ENCODE measurements at regions not wholly inside any gene's neighbourhood (a gene's known extent, or its start where the extent isn't known, plus 50 kb on each side); places are given as distances from the start of the nearest gene placed in this dataset.
"Not testable (repeated sequence)": the region's sequence is repeated elsewhere in the genome, so short reads cannot be mapped to it uniquely, and the experiment has no call there.

- no peak for DNase-seq (ENCODE audit: low spot score)
Observed at GRCh38 chr14:71328183-71328582, 420.9 kb downstream of the PCNX1 start.

GRCh38 chr14:71328954-71329353 lies 421.7 kb downstream of the PCNX1 start:
- DNase-seq (ENCODE audit: low spot score): no peak

- DNase-seq (ENCODE audit: low spot score): no peak
Observed at GRCh38 chr14:71331403-71331802, 424.1 kb downstream of the PCNX1 start.

GRCh38 chr14:71332476-71332875 lies 425.2 kb downstream of the PCNX1 start:
- DNase-seq (ENCODE audit: low spot score): no peak

- DNase-seq (ENCODE audit: low spot score): no peak
Observed at GRCh38 chr14:71333705-71334104, 426.4 kb downstream of the PCNX1 start.

GRCh38 chr14:71336489-71337192 lies 429.4 kb downstream of the PCNX1 start:
- no peak for DNase-seq (ENCODE audit: low spot score)

GRCh38 chr14:71338153-71338552 lies 430.9 kb downstream of the PCNX1 start:
- no peak for DNase-seq (ENCODE audit: low spot score)

- no peak for DNase-seq (ENCODE audit: low spot score)
Observed at GRCh38 chr14:71339650-71340415, 432.6 kb downstream of the PCNX1 start.

- DNase-seq (ENCODE audit: low spot score): no peak
Observed at GRCh38 chr14:71341156-71341555, 433.9 kb downstream of the PCNX1 start.

GRCh38 chr14:71343724-71344123 lies 436.5 kb downstream of the PCNX1 start:
- DNase-seq (ENCODE audit: low spot score): no peak

- DNase-seq (ENCODE audit: low spot score): no peak
Observed at GRCh38 chr14:71344506-71344905, 437.2 kb downstream of the PCNX1 start.

GRCh38 chr14:71346685-71347084 lies 439.4 kb downstream of the PCNX1 start:
- no peak for DNase-seq (ENCODE audit: low spot score)

GRCh38 chr14:71348394-71348793 lies 441.1 kb downstream of the PCNX1 start:
- peak; percentile 17 for DNase-seq (ENCODE audit: low spot score)

GRCh38 chr14:71348817-71349216 lies 441.6 kb downstream of the PCNX1 start:
- DNase-seq (ENCODE audit: low spot score): no peak

- DNase-seq (ENCODE audit: low spot score): no peak
Observed at GRCh38 chr14:71354142-71354541, 446.9 kb downstream of the PCNX1 start.

- no peak for DNase-seq (ENCODE audit: low spot score)
Observed at GRCh38 chr14:71354801-71355200, 447.5 kb downstream of the PCNX1 start.

GRCh38 chr14:71355324-71356201 lies 448.3 kb downstream of the PCNX1 start:
- peak; percentile 77 for DNase-seq (ENCODE audit: low spot score)

GRCh38 chr14:71358209-71358931 lies 451.1 kb downstream of the PCNX1 start:
- DNase-seq (ENCODE audit: low spot score): peak; percentile 13

GRCh38 chr14:71358932-71359421 lies 451.7 kb downstream of the PCNX1 start:
- not testable (repeated sequence) for DNase-seq (ENCODE audit: low spot score)

GRCh38 chr14:71359823-71360222 lies 452.6 kb downstream of the PCNX1 start:
- no peak for DNase-seq (ENCODE audit: low spot score)

GRCh38 chr14:71361336-71361735 lies 454.1 kb downstream of the PCNX1 start:
- DNase-seq (ENCODE audit: low spot score): no peak

GRCh38 chr14:71361874-71362273 lies 454.6 kb downstream of the PCNX1 start:
- DNase-seq (ENCODE audit: low spot score): no peak
